Smooth muscle cell (in vitro differentiated cells): ENCODE measurements at regions not wholly inside any gene's neighbourhood (a gene's known extent, or its start where the extent isn't known, plus 50 kb on each side); places are given as distances from the start of the nearest gene placed in this dataset.

Source experiments
- DNase-seq: peaks from one replicate; lab custom pipeline; 2025; ENCODE audit not compliant: unreplicated experiment; lab: John Stamatoyannopoulos, UW
- H2AFZ ChIP-seq: fragments of 200-600 bp; sonication (generic); 2 replicates; pipeline ENCODE4 v1.6.0; 2016; ENCODE audit warnings: antibody characterized with exemption, low read depth, mild to moderate bottlenecking
- H3F3A ChIP-seq: fragments of 200-600 bp; sonication (generic); 2 replicates; pipeline ENCODE4 v1.6.0; 2017; ENCODE audit warnings: antibody characterized with exemption, low read depth
- H3K27ac ChIP-seq: fragments of 200-600 bp; sonication (generic); 2 replicates; pipeline ENCODE4 v1.5.1; 2016; ENCODE audit warnings: low read depth, mild to moderate bottlenecking
- H3K27me3 ChIP-seq: fragments of 200-600 bp; sonication (generic); 2 replicates; pipeline ENCODE4 v1.6.1; 2016; ENCODE audit warnings: low read depth, mild to moderate bottlenecking
- H3K36me3 ChIP-seq: fragments of 200-600 bp; sonication (generic); 2 replicates; pipeline ENCODE4 v1.5.1; 2016; ENCODE audit warnings: low read depth
- H3K4me1 ChIP-seq: fragments of 200-600 bp; sonication (generic); 2 replicates; pipeline ENCODE4 v1.5.1; 2016; ENCODE audit warnings: low read depth
- H3K4me2 ChIP-seq: fragments of 200-600 bp; sonication (generic); 2 replicates; pipeline ENCODE4 v1.6.0; 2016; ENCODE audit warnings: mild to moderate bottlenecking
- H3K4me3 ChIP-seq: fragments of 200-600 bp; sonication (generic); 2 replicates; pipeline ENCODE4 v1.5.1; 2016; ENCODE audit warnings: mild to moderate bottlenecking
- H3K79me2 ChIP-seq: fragments of 200-600 bp; sonication (generic); 2 replicates; pipeline ENCODE4 v1.6.0; 2016; ENCODE audit warnings: low read depth, mild to moderate bottlenecking
- H3K9ac ChIP-seq: fragments of 200-600 bp; sonication (generic); 2 replicates; pipeline ENCODE4 v1.6.0; 2016; ENCODE audit warnings: low read depth
- H3K9me3 ChIP-seq: fragments of 200-600 bp; sonication (generic); replicated peaks from 2 replicates; pipeline ENCODE4 v1.5.1; 2016; ENCODE audit warnings: low read depth
- H4K20me1 ChIP-seq: fragments of 200-600 bp; sonication (generic); 2 replicates; pipeline ENCODE4 v1.6.0; 2016; ENCODE audit warnings: low read depth
- WGBS: methylation state at CpG from one replicate; pipeline ENCODE4 v1.1.7; 2016; ENCODE audit warnings: low lambda C conversion rate; 5-methylcytosine and 5-hydroxymethylcytosine counted together
- TF ChIP-seq, protein P1 (sequence below): fragments of 200-600 bp; sonication (generic); IDR thresholded peaks from 2 replicates; pipeline ENCODE4 v1.5.1; 2017; ENCODE audit warnings: borderline replicate concordance, mild to moderate bottlenecking, antibody characterized with exemption; ENCODE audit not compliant: insufficient read depth, poor library complexity, severe bottlenecking

- Histone ChIP-seq H4K20me1 (no peaks in the 10 kb centered on the region), H3K9ac (no peak overlapping the region), H3K9me3 (no peaks in the 10 kb centered on the region), H3F3A (no peaks in the 10 kb centered on the region), H3K27ac (no peak overlapping the region), H3K27me3 (no peaks in the 10 kb centered on the region), H3K4me3 (no peak overlapping the region), H3K79me2 (no peaks in the 10 kb centered on the region), H3K4me1 (no peaks in the 10 kb centered on the region), H2AFZ (no peak overlapping the region), H3K4me2 (no peak overlapping the region), H3K36me3 (no peaks in the 10 kb centered on the region)
- 54% methylated on average over 1 of the region's 1 CpG for WGBS
- TF ChIP-seq, protein P1, sequence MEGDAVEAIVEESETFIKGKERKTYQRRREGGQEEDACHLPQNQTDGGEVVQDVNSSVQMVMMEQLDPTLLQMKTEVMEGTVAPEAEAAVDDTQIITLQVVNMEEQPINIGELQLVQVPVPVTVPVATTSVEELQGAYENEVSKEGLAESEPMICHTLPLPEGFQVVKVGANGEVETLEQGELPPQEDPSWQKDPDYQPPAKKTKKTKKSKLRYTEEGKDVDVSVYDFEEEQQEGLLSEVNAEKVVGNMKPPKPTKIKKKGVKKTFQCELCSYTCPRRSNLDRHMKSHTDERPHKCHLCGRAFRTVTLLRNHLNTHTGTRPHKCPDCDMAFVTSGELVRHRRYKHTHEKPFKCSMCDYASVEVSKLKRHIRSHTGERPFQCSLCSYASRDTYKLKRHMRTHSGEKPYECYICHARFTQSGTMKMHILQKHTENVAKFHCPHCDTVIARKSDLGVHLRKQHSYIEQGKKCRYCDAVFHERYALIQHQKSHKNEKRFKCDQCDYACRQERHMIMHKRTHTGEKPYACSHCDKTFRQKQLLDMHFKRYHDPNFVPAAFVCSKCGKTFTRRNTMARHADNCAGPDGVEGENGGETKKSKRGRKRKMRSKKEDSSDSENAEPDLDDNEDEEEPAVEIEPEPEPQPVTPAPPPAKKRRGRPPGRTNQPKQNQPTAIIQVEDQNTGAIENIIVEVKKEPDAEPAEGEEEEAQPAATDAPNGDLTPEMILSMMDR = no peak
- no peak for DNase-seq
Measured at GRCh38 chr13:40251343-40252032, 415.0 kb downstream of the FOXO1 start.

- no peak overlapping the region for H3K4me3 ChIP-seq
- no peak overlapping the region for H3K4me2 ChIP-seq
- 95% methylated on average over 3 of the region's 3 CpGs for WGBS
- H3K27me3 ChIP-seq = no peaks in the 10 kb centered on the region
- no peaks in the 10 kb centered on the region for H4K20me1 ChIP-seq
- H3K9me3 ChIP-seq = no peaks in the 10 kb centered on the region
- no peaks in the 10 kb centered on the region for H3K79me2 ChIP-seq
- no peaks in the 10 kb centered on the region for H3K36me3 ChIP-seq
- DNase-seq = no peak
- no peaks in the 10 kb centered on the region for H3K4me1 ChIP-seq
- H3F3A ChIP-seq = no peaks in the 10 kb centered on the region
- H3K27ac ChIP-seq = no peak overlapping the region
- no peak overlapping the region for H2AFZ ChIP-seq
- no peak overlapping the region for H3K9ac ChIP-seq
- TF ChIP-seq, protein P1 = no peak
Measured at GRCh38 chr13:40252241-40252640, 414.2 kb downstream of the FOXO1 start.

DNA sequence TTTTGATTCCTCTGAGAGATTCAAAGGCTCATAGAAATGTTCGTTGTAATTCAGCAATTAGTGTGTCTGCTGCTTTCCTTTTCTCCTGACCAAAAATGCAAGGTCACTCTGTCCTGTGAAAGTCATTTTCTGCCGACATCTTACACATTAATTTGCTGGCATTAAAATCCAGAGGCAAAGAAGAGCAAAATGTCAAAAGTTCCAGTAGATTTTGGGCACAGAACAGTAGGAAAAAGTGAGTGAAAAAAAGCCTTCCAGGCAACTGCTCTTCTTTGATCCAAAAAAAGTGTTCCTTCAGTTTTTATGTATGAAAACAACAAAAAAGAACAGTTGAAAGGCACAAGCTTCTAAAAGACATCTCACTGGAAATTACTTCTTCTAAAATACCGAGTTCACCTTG lies 413.8 kb downstream of the FOXO1 start:
- 95% methylated on average over 3 of the region's 3 CpGs for WGBS

More for the DNA sequence above, 413.8 kb downstream of the FOXO1 start:
- Histone ChIP-seq H3K9ac (no peak overlapping the region), H3K4me2 (no peak overlapping the region), H3K4me1 (no peaks in the 10 kb centered on the region), H3F3A (no peaks in the 10 kb centered on the region), H4K20me1 (no peaks in the 10 kb centered on the region), H3K36me3 (no peaks in the 10 kb centered on the region), H3K27ac (no peak overlapping the region), H2AFZ (no peak overlapping the region), H3K4me3 (no peak overlapping the region), H3K27me3 (no peaks in the 10 kb centered on the region), H3K9me3 (no peaks in the 10 kb centered on the region), H3K79me2 (no peaks in the 10 kb centered on the region)
- no peak for DNase-seq
- TF ChIP-seq, protein P1 = no peak
